Kidney epithelial cell (primary cell): ENCODE measurements at regions not wholly inside any gene's neighbourhood (a gene's known extent, or its start where the extent isn't known, plus 50 kb on each side); places are given as distances from the start of the nearest gene placed in this dataset.

Source experiments
- DNase-seq: peaks from one replicate; pipeline ENCODE4 v3.0.0-alpha.2; 2010; ENCODE audit warnings: low read depth
- H3K27me3 ChIP-seq: 2 replicates; pipeline ENCODE4 v1.6.0; 2011; ENCODE audit warnings: low read length; ENCODE audit not compliant: control insufficient read depth, insufficient read depth
- H3K36me3 ChIP-seq: 2 replicates; pipeline ENCODE4 v1.5.1; 2011; ENCODE audit warnings: low read length; ENCODE audit not compliant: control insufficient read depth, insufficient read depth
- H3K4me3 ChIP-seq: 2 replicates; pipeline ENCODE4 v1.5.1; 2011; ENCODE audit warnings: low read depth, mild to moderate bottlenecking, control low read depth, low read length
- CTCF ChIP-seq: IDR thresholded peaks from 2 replicates; pipeline ENCODE4 v1.5.1; 2011; ENCODE audit warnings: mild to moderate bottlenecking, moderate library complexity, low read length, control low read depth, inconsistent platforms; ENCODE audit not compliant: insufficient read depth, poor library complexity, severe bottlenecking

GRCh38 chr5:2038321-2039179, 155.8 kb upstream of the IRX4 start:
- DNase-seq = no peak
- TF ChIP-seq CTCF = peak; percentile 53
- Histone ChIP-seq H3K27me3 (peaks cover 9% of the 10 kb centered on the region), H3K4me3 (peak overlapping the region; percentile 18), H3K36me3 (no peaks in the 10 kb centered on the region)

- H3K27me3 ChIP-seq = peaks cover 9% of the 10 kb centered on the region
- TF ChIP-seq CTCF = no peak
- H3K4me3 ChIP-seq = no peak overlapping the region
- DNase-seq = no peak
- H3K36me3 ChIP-seq = no peaks in the 10 kb centered on the region
Measured at GRCh38 chr5:2036885-2037284, 154.2 kb upstream of the IRX4 start.

- TF ChIP-seq CTCF = no peak
- H3K27me3 ChIP-seq = peaks cover 4% of the 10 kb centered on the region
- no peak for DNase-seq
- no peak overlapping the region for H3K4me3 ChIP-seq
- H3K36me3 ChIP-seq = no peaks in the 10 kb centered on the region
Measured at GRCh38 chr5:2032432-2032831, 149.7 kb upstream of the IRX4 start.

GRCh38 chr5:2031581-2031980, 148.9 kb upstream of the IRX4 start:
- no peaks in the 10 kb centered on the region for H3K36me3 ChIP-seq
- peaks cover 2% of the 10 kb centered on the region for H3K27me3 ChIP-seq
- no peak for TF ChIP-seq CTCF
- DNase-seq = no peak
- H3K4me3 ChIP-seq = no peak overlapping the region

- peaks cover 2% of the 10 kb centered on the region for H3K27me3 ChIP-seq
- TF ChIP-seq CTCF = no peak
- no peak for DNase-seq
- H3K4me3 ChIP-seq = no peak overlapping the region
- H3K36me3 ChIP-seq = no peaks in the 10 kb centered on the region
Measured at GRCh38 chr5:2030131-2030530, 147.4 kb upstream of the IRX4 start.

GRCh38 chr5:2029206-2029605, 146.5 kb upstream of the IRX4 start:
- DNase-seq = no peak
- no peaks in the 10 kb centered on the region for H3K36me3 ChIP-seq
- no peak overlapping the region for H3K4me3 ChIP-seq
- no peaks in the 10 kb centered on the region for H3K27me3 ChIP-seq
- no peak for TF ChIP-seq CTCF
